ENCODE measurements at regions not wholly inside any gene's neighbourhood (a gene's known extent, or its start where the extent isn't known, plus 50 kb on each side); places are given as distances from the start of the nearest gene placed in this dataset.

- peaks cover 0 to 4% of the 10 kb centered on the region in 2 donors for H3K27me3 ChIP-seq (ENCODE audit: control insufficient read depth in 2 of 2, insufficient read depth in 2 of 2, low read length in 2 of 2)
- H3K4me3 Mint-ChIP-seq = peak overlapping the region in 1 of 2 donors; percentile 22
- H3K27me3 Mint-ChIP-seq (ENCODE audit: low read depth in 3 of 3) = peaks cover 2 to 9% (median 8%) of the 10 kb centered on the region in 3 donors
- H3K36me3 ChIP-seq (replicated peaks in 1 of 2; ENCODE audit: control insufficient read depth in 1 of 2, insufficient read depth in 2 of 2, low read length in 2 of 2) = no peaks in the 10 kb centered on the region
- no peak for TF ChIP-seq CTCF (IDR thresholded peaks at IDR 0.05)
- H2AFZ ChIP-seq (ENCODE audit: insufficient read depth, low read depth, low read length, poor library complexity, severe bottlenecking) = no peak overlapping the region
- H3K79me2 ChIP-seq (ENCODE audit: insufficient read depth, low read length) = no peaks in the 10 kb centered on the region
- H3K4me1 Mint-ChIP-seq = no peaks in the 10 kb centered on the region
- intact Hi-C loops (cut with micrococcal nuclease) = no loop called here
- H3K36me3 Mint-ChIP-seq = no peaks in the 10 kb centered on the region
- DNase-seq = no peak
- no peak overlapping the region for H3K4me3 ChIP-seq (replicated peaks in 1 of 3; ENCODE audit: low read depth in 2 of 3, low read length in 3 of 3)
- peaks cover 0 to 3% (median 0%) of the 10 kb centered on the region in 7 donors for H3K9me3 Mint-ChIP-seq
- no peaks in the 10 kb centered on the region for H3K4me1 ChIP-seq (ENCODE audit: control insufficient read depth in 1 of 2, insufficient read depth in 2 of 2, low read length in 2 of 2)
- WGBS (ENCODE audit: insufficient coverage) = 78% methylated on average over 9 of the region's 12 CpGs
- H3K4me2 ChIP-seq (replicated peaks; ENCODE audit: extremely low read depth, low read length, poor library complexity, severe bottlenecking) = no peak overlapping the region
- H3K9me3 ChIP-seq (replicated peaks in 1 of 2; ENCODE audit: control insufficient read depth in 1 of 2, insufficient read depth in 1 of 2, low read length in 2 of 2) = no peaks in the 10 kb centered on the region
- H3K27ac ChIP-seq (ENCODE audit: low read depth in 1 of 2, low read length in 2 of 2) = no peak overlapping the region
- H3K27ac Mint-ChIP-seq = no peak overlapping the region
- H4K20me1 ChIP-seq (ENCODE audit: insufficient read depth, low read length) = no peaks in the 10 kb centered on the region
- no peak overlapping the region for H3K9ac ChIP-seq (ENCODE audit: insufficient read depth, low read length, poor library complexity, severe bottlenecking)
These were observed 192.2 kb upstream of the LEF1 start for GRCh38 chr4:108360754-108361445.

GRCh38 chr4:108359986-108360681 is 191.4 kb upstream of the LEF1 start:
- intact Hi-C loops (cut with micrococcal nuclease) = no loop called here
- Histone ChIP-seq H3K4me2 (replicated peaks; ENCODE audit: extremely low read depth, low read length, poor library complexity, severe bottlenecking) (no peak overlapping the region), H3K27me3 (ENCODE audit: control insufficient read depth in 2 of 2, insufficient read depth in 2 of 2, low read length in 2 of 2) (peaks cover 0 to 4% of the 10 kb centered on the region in 2 donors), H2AFZ (ENCODE audit: insufficient read depth, low read depth, low read length, poor library complexity, severe bottlenecking) (no peak overlapping the region), H3K79me2 (ENCODE audit: insufficient read depth, low read length) (no peaks in the 10 kb centered on the region), H4K20me1 (ENCODE audit: insufficient read depth, low read length) (no peaks in the 10 kb centered on the region), H3K4me1 (ENCODE audit: control insufficient read depth in 1 of 2, insufficient read depth in 2 of 2, low read length in 2 of 2) (no peaks in the 10 kb centered on the region), H3K36me3 (replicated peaks in 1 of 2; ENCODE audit: control insufficient read depth in 1 of 2, insufficient read depth in 2 of 2, low read length in 2 of 2) (no peaks in the 10 kb centered on the region), H3K27ac (ENCODE audit: low read depth in 1 of 2, low read length in 2 of 2) (no peak overlapping the region), H3K9ac (ENCODE audit: insufficient read depth, low read length, poor library complexity, severe bottlenecking) (no peak overlapping the region), H3K9me3 (replicated peaks in 1 of 2; ENCODE audit: control insufficient read depth in 1 of 2, insufficient read depth in 1 of 2, low read length in 2 of 2) (no peaks in the 10 kb centered on the region), H3K4me3 (replicated peaks in 1 of 3; ENCODE audit: low read depth in 2 of 3, low read length in 3 of 3) (no peak overlapping the region)
- H3K27me3 Mint-ChIP-seq (ENCODE audit: low read depth in 3 of 3) = peaks cover 2 to 9% (median 8%) of the 10 kb centered on the region in 3 donors
- H3K9me3 Mint-ChIP-seq = peaks cover 0 to 3% (median 0%) of the 10 kb centered on the region in 7 donors
- H3K36me3 Mint-ChIP-seq = no peaks in the 10 kb centered on the region
- no peak for TF ChIP-seq CTCF (IDR thresholded peaks at IDR 0.05)
- H3K4me3 Mint-ChIP-seq = peak overlapping the region in 1 of 2 donors; percentile 22
- no peak for DNase-seq
- no peak overlapping the region for H3K27ac Mint-ChIP-seq
- no peaks in the 10 kb centered on the region for H3K4me1 Mint-ChIP-seq
- WGBS (ENCODE audit: insufficient coverage) = 89% methylated on average over 3 of the region's 10 CpGs
